Activated CD8-positive, alpha-beta T cell treated with anti-CD3 and anti-CD28 coated beads, Interleukin-2, amount 10 ng/mL, durations not matched to agents 7 days and 5 days (primary cell): ENCODE measurements at regions not wholly inside any gene's neighbourhood (a gene's known extent, or its start where the extent isn't known, plus 50 kb on each side); places are given as distances from the start of the nearest gene placed in this dataset.
A peak's percentile ranks its signal among the peaks of the same experiment; 100 is the strongest.
"Not testable (repeated sequence)": the region's sequence is repeated elsewhere in the genome, so short reads cannot be mapped to it uniquely, and the experiment has no call there.

Experiments used
- ATAC-seq: fragments of 150-1000 bp; cut with Tn5 transposase; one replicate; pipeline ENCODE4 v1.10.0; 2021; ENCODE audit warnings: moderate library complexity
- CTCF ChIA-PET: fragments of 350-600 bp; sonication (Branson Sonifier 250); formaldehyde crosslinking; loops from one replicate; lab custom pipeline; 2021; ENCODE audit warnings: antibody characterized with exemption; lab: Charles Lee
- POLR2A ChIA-PET: fragments of 350-600 bp; sonication (Branson Sonifier 250); formaldehyde crosslinking; loops from one replicate; lab custom pipeline; 2021; ENCODE audit warnings: antibody characterized with exemption; lab: Charles Lee
- DNase-seq: peaks from one replicate; pipeline ENCODE4 v3.0.0-alpha.2; 2020
- H3K27ac Mint-ChIP-seq: one replicate; pipeline ENCODE4 v1.8.0; 2021; ENCODE audit warnings: mild to moderate bottlenecking, mixed read lengths
- H3K27me3 Mint-ChIP-seq: one replicate; pipeline ENCODE4 v1.8.0; 2021; ENCODE audit warnings: low read depth, mixed read lengths
- H3K36me3 Mint-ChIP-seq: one replicate; pipeline ENCODE4 v1.8.0; 2021; ENCODE audit warnings: low read depth, mixed read lengths
- H3K4me1 Mint-ChIP-seq: one replicate; pipeline ENCODE4 v1.8.0; 2021; ENCODE audit warnings: low read depth, mixed read lengths
- H3K4me3 Mint-ChIP-seq: one replicate; pipeline ENCODE4 v1.8.0; 2021; ENCODE audit warnings: mild to moderate bottlenecking, mixed read lengths
- H3K9me3 Mint-ChIP-seq: one replicate; pipeline ENCODE4 v1.8.0; 2022; ENCODE audit warnings: mixed read lengths; ENCODE audit not compliant: insufficient read depth

- ATAC-seq (no peak), DNase-seq (no peak)
- H3K27me3 Mint-ChIP-seq = peaks cover 3% of the 10 kb centered on the region
- H3K36me3 Mint-ChIP-seq = no peaks in the 10 kb centered on the region
- ChIA-PET CTCF (interaction anchor here (0.8 to 4.0 kb wide), 2 partner anchors 12 to 670 kb away, joined by 3 to 29 read pairs; no protein-coding TSS in a partner anchor), POLR2A (no interaction called here)
- no peaks in the 10 kb centered on the region for H3K9me3 Mint-ChIP-seq
- no peak overlapping the region for H3K4me3 Mint-ChIP-seq
- no peak overlapping the region for H3K27ac Mint-ChIP-seq
- H3K4me1 Mint-ChIP-seq = no peaks in the 10 kb centered on the region
Observed at GRCh38 chr9:75197561-75197960, 109.2 kb downstream of the OSTF1 start.

- POLR2A ChIA-PET = no interaction called here
- CTCF ChIA-PET = no interaction called here
- no peak for DNase-seq
- no peak for ATAC-seq
- H3K27me3 Mint-ChIP-seq = peaks cover 3% of the 10 kb centered on the region
- H3K27ac Mint-ChIP-seq = no peak overlapping the region
- H3K4me3 Mint-ChIP-seq = no peak overlapping the region
- H3K9me3 Mint-ChIP-seq = no peaks in the 10 kb centered on the region
- H3K4me1 Mint-ChIP-seq = no peaks in the 10 kb centered on the region
- no peaks in the 10 kb centered on the region for H3K36me3 Mint-ChIP-seq
Observed at GRCh38 chr9:75198436-75198835, 110.1 kb downstream of the OSTF1 start.

- ATAC-seq = no peak
- no peak overlapping the region for H3K27ac Mint-ChIP-seq
Observed at GRCh38 chr9:75200892-75201470, 112.7 kb downstream of the OSTF1 start.

GRCh38 chr9:75201480-75202209, 113.3 kb downstream of the OSTF1 start:
- Mint-ChIP-seq H3K27me3 (peaks cover 2% of the 10 kb centered on the region), H3K9me3 (no peaks in the 10 kb centered on the region), H3K27ac (no peak overlapping the region), H3K4me3 (no peak overlapping the region), H3K36me3 (no peaks in the 10 kb centered on the region), H3K4me1 (no peaks in the 10 kb centered on the region)
- DNase-seq (no peak), ATAC-seq (no peak)
- POLR2A ChIA-PET = no interaction called here
- CTCF ChIA-PET = interaction anchor here (0.8 to 2.3 kb wide), 11 partner anchors 10 to 1100 kb away, joined by 3 to 34 read pairs (median 4); no protein-coding TSS in a partner anchor

More at GRCh38 chr9:75200892-75201470, 112.7 kb downstream of the OSTF1 start:
- H3K4me1 Mint-ChIP-seq = no peaks in the 10 kb centered on the region
- ChIA-PET CTCF (interaction anchor here (0.8 to 2.3 kb wide), 11 partner anchors 10 to 1101 kb away, joined by 3 to 34 read pairs (median 4); no protein-coding TSS in a partner anchor), POLR2A (no interaction called here)
- H3K36me3 Mint-ChIP-seq = no peaks in the 10 kb centered on the region
- H3K9me3 Mint-ChIP-seq = no peaks in the 10 kb centered on the region
- DNase-seq = peak; percentile 31
- H3K27me3 Mint-ChIP-seq = peaks cover 2% of the 10 kb centered on the region
- H3K4me3 Mint-ChIP-seq = no peak overlapping the region

- POLR2A ChIA-PET, CTCF ChIA-PET, H3K27ac Mint-ChIP-seq: not testable (repeated sequence)
Observed at GRCh38 chr9:75207997-75208396, 119.7 kb downstream of the OSTF1 start.

GRCh38 chr9:75210215-75210614, 121.9 kb downstream of the OSTF1 start:
- no peaks in the 10 kb centered on the region for H3K27me3 Mint-ChIP-seq
- ChIA-PET CTCF (no interaction called here), POLR2A (no interaction called here)
- H3K9me3 Mint-ChIP-seq = no peaks in the 10 kb centered on the region
- H3K27ac Mint-ChIP-seq = no peak overlapping the region
- no peak for ATAC-seq
- no peaks in the 10 kb centered on the region for H3K4me1 Mint-ChIP-seq
- H3K4me3 Mint-ChIP-seq = no peak overlapping the region
- DNase-seq = no peak
- H3K36me3 Mint-ChIP-seq = no peaks in the 10 kb centered on the region

More at GRCh38 chr9:75207997-75208396, 119.7 kb downstream of the OSTF1 start:
- H3K9me3 Mint-ChIP-seq, H3K36me3 Mint-ChIP-seq, DNase-seq, ATAC-seq, H3K4me1 Mint-ChIP-seq, H3K4me3 Mint-ChIP-seq, H3K27me3 Mint-ChIP-seq: not testable (repeated sequence)

GRCh38 chr9:75213765-75214164, 125.5 kb downstream of the OSTF1 start:
- ChIA-PET POLR2A (no interaction called here), CTCF (interaction anchor here (1.1 to 1.5 kb wide), 2 partner anchors 12 to 24 kb away, joined by 4 read pairs; no protein-coding TSS in a partner anchor)
- Mint-ChIP-seq H3K4me1 (no peaks in the 10 kb centered on the region), H3K27me3 (no peaks in the 10 kb centered on the region), H3K4me3 (no peak overlapping the region), H3K9me3 (no peaks in the 10 kb centered on the region), H3K27ac (no peak overlapping the region), H3K36me3 (no peaks in the 10 kb centered on the region)
- no peak for ATAC-seq
- DNase-seq = no peak

GRCh38 chr9:75226403-75227139, 138.3 kb downstream of the OSTF1 start:
- ChIA-PET POLR2A (no interaction called here), CTCF (no interaction called here)
- ATAC-seq = no peak
- Mint-ChIP-seq H3K4me1 (no peaks in the 10 kb centered on the region), H3K9me3 (peaks cover 17% of the 10 kb centered on the region), H3K27ac (no peak overlapping the region), H3K27me3 (peaks cover 4% of the 10 kb centered on the region), H3K4me3 (no peak overlapping the region), H3K36me3 (no peaks in the 10 kb centered on the region)
- DNase-seq = no peak

- H3K27ac Mint-ChIP-seq = no peak overlapping the region
- ChIA-PET POLR2A (no interaction called here), CTCF (interaction anchor here (0.6 to 1.6 kb wide), 3 partner anchors 9 to 582 kb away, joined by 3 to 5 read pairs (median 5); no protein-coding TSS in a partner anchor)
- no peak for DNase-seq
- no peak for ATAC-seq
- H3K27me3 Mint-ChIP-seq = no peaks in the 10 kb centered on the region
- no peaks in the 10 kb centered on the region for H3K4me1 Mint-ChIP-seq
- no peak overlapping the region for H3K4me3 Mint-ChIP-seq
- no peaks in the 10 kb centered on the region for H3K36me3 Mint-ChIP-seq
- peaks cover 12% of the 10 kb centered on the region for H3K9me3 Mint-ChIP-seq
Observed at GRCh38 chr9:75228893-75229292, 140.6 kb downstream of the OSTF1 start.

GRCh38 chr9:75229605-75230332, 141.5 kb downstream of the OSTF1 start:
- peaks cover 8% of the 10 kb centered on the region for H3K9me3 Mint-ChIP-seq
- H3K27me3 Mint-ChIP-seq = no peaks in the 10 kb centered on the region
- H3K36me3 Mint-ChIP-seq = no peaks in the 10 kb centered on the region
- CTCF ChIA-PET = interaction anchor here (1.4 to 1.6 kb wide), 2 partner anchors 8 to 29 kb away, joined by 5 read pairs; no protein-coding TSS in a partner anchor
- no peak overlapping the region for H3K4me3 Mint-ChIP-seq
- DNase-seq (no peak), ATAC-seq (no peak)
- H3K27ac Mint-ChIP-seq = no peak overlapping the region
- no peaks in the 10 kb centered on the region for H3K4me1 Mint-ChIP-seq
- POLR2A ChIA-PET = no interaction called here

GRCh38 chr9:75230469-75230868, 142.2 kb downstream of the OSTF1 start:
- Mint-ChIP-seq H3K9me3 (peaks cover 4% of the 10 kb centered on the region), H3K36me3 (no peaks in the 10 kb centered on the region), H3K4me1 (no peaks in the 10 kb centered on the region), H3K27ac (no peak overlapping the region), H3K27me3 (no peaks in the 10 kb centered on the region), H3K4me3 (no peak overlapping the region)
- ATAC-seq (no peak), DNase-seq (no peak)
- ChIA-PET CTCF (no interaction called here), POLR2A (no interaction called here)
